ENCODE measurements at regions not wholly inside any gene's neighbourhood (a gene's known extent, or its start where the extent isn't known, plus 50 kb on each side); places are given as distances from the start of the nearest gene placed in this dataset.

DNA sequence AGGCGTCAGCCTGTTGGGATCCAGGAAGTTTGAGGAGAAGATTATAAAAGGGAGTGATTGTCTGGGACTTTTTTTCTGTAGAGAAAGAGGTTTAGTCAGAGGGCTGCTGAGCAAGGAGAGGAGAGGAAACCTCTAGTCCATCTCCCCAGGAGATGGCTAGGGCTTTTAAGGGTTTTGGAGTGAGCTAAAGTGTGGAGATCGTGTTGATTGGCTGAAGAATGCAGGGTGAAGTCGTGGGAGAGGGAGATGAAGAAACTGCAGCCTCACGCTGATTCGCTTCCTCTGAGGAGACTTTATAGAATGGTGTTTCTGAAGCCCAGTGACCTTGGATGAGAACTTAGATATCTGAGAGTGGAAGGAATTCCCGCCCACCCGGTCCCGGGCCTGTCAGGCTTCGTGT lies 193.7 kb upstream of the PWP1 start:
- no peak for ATAC-seq (replicated peaks in 6 of 8)
- Histone ChIP-seq H3K27ac (no peak overlapping the region), H3K4me1 (replicated peaks in 1 of 2) (no peaks in the 10 kb centered on the region), H3K4me3 (no peak overlapping the region)
- in situ Hi-C loops (cut with MboI; ENCODE audit: low pct_unique_long_range_greater_than_20kb in 2 of 9, low sequenced_read_pairs in 9 of 9, unreplicated experiment in 9 of 9): no loop called here
- 20 to 100% (median 83%) methylated on average over 1 to 7 of the region's 9 CpGs for WGBS, 10 experiments

DNA sequence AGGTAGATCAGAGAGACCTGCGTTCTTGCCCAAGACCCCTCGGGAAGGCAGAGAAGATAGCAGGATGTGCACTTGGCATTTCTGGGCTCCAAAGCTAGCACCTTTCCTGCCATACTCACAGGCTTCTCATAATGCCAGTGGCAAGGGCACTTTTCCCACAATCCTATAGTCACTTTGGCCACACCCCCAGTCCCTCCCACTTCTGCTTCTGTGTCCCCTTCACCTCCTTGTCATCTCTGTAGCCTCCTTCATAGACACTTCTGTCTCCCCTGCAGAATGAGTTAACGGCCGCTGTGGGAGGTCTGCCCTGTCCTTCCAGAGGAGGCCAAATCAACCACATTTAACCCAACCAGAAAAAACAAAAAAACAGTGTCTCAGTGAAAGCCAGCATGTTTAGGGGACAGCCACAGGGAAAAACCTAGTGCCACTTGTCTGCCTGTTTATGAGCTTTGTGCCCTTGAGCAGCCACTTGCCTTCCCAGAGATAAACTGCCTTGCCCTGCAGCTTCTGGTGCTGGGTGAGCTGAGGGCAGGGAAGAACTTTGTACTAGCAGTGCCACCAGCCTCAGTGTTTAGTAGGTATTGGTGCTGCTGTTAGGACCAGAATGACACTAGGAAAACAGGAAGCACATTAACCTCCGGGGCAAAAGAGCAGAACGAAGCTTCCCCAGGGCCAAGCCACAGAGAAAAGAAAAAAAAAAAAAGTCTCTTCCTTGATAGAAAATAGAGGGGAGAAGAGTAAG lies 193.0 kb upstream of the PWP1 start:
- in situ Hi-C loops (cut with MboI; ENCODE audit: low pct_unique_long_range_greater_than_20kb in 2 of 9, low sequenced_read_pairs in 9 of 9, unreplicated experiment in 9 of 9): no loop called here
- Histone ChIP-seq H3K4me1 (replicated peaks in 1 of 2) (no peaks in the 10 kb centered on the region), H3K27ac (no peak overlapping the region), H3K4me3 (no peak overlapping the region)
- WGBS, 10 experiments: 17 to 100% (median 70%) methylated on average over 1 to 4 of the region's 6 CpGs; no CpG with 5 or more reads in 3 of the 10 experiments
- ATAC-seq (replicated peaks in 6 of 8): no peak

- WGBS, 10 experiments: 33 to 100% (median 57%) methylated on average over 1 to 4 of the region's 4 CpGs; no CpG with 5 or more reads in 3 of the 10 experiments
- H3K27ac ChIP-seq: no peak overlapping the region
- H3K4me3 ChIP-seq: no peak overlapping the region
- no peak for ATAC-seq (replicated peaks in 6 of 8)
- H3K4me1 ChIP-seq (replicated peaks in 1 of 2): no peaks in the 10 kb centered on the region
- in situ Hi-C loops (cut with MboI; ENCODE audit: low pct_unique_long_range_greater_than_20kb in 2 of 9, low sequenced_read_pairs in 9 of 9, unreplicated experiment in 9 of 9): no loop called here
These were observed 192.5 kb upstream of the PWP1 start for GRCh38 chr12:107493135-107493494.

DNA sequence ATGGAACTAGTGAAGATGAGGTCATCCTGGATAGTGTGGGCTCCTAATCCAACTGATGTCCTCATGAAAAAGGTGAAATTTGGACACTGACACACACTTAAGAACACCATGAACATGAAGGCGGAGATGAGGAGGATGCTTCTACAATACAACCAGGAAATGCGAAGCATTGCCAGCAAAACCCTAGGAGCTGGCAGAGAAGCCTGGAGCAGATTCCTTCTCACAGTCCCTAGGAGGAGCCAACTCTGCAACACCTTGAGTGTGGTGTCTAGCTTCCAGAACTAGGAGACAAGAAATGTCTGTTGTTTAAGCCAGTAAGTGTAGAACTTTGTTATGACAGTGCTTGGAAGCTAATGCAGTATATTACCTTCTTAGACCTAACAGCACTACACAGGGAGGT lies 191.9 kb upstream of the PWP1 start:
- ATAC-seq (replicated peaks in 6 of 8): no peak
- Histone ChIP-seq H3K4me1 (replicated peaks in 1 of 2) (no peaks in the 10 kb centered on the region), H3K27ac (no peak overlapping the region), H3K4me3 (no peak overlapping the region)
- 40 to 100% (median 86%) methylated on average over 1 to 2 of the region's 2 CpGs; no CpG with 5 or more reads in 5 of the 10 experiments for WGBS, 10 experiments
- in situ Hi-C loops (cut with MboI; ENCODE audit: low pct_unique_long_range_greater_than_20kb in 2 of 9, low sequenced_read_pairs in 9 of 9, unreplicated experiment in 9 of 9): no loop called here

GRCh38 chr12:107494331-107494730 lies 191.3 kb upstream of the PWP1 start:
- ATAC-seq (replicated peaks in 6 of 8): no peak
- Histone ChIP-seq H3K4me3 (no peak overlapping the region), H3K27ac (no peak overlapping the region), H3K4me1 (replicated peaks in 1 of 2) (no peaks in the 10 kb centered on the region)
- in situ Hi-C loops (cut with MboI; ENCODE audit: low pct_unique_long_range_greater_than_20kb in 2 of 9, low sequenced_read_pairs in 9 of 9, unreplicated experiment in 9 of 9): no loop called here
- 55 to 100% (median 78%) methylated on average over 1 to 5 of the region's 5 CpGs; no CpG with 5 or more reads in 5 of the 10 experiments for WGBS, 10 experiments

GRCh38 chr12:107495604-107496003 lies 190.0 kb upstream of the PWP1 start:
- Histone ChIP-seq H3K4me3 (no peak overlapping the region), H3K4me1 (replicated peaks in 1 of 2) (no peaks in the 10 kb centered on the region), H3K27ac (no peak overlapping the region)
- ATAC-seq (replicated peaks in 6 of 8): no peak
- 75 to 100% (median 100%) methylated on average over 1 to 2 of the region's 2 CpGs; no CpG with 5 or more reads in 5 of the 10 experiments for WGBS, 10 experiments
- in situ Hi-C loops (cut with MboI; ENCODE audit: low pct_unique_long_range_greater_than_20kb in 2 of 9, low sequenced_read_pairs in 9 of 9, unreplicated experiment in 9 of 9): no loop called here

DNA sequence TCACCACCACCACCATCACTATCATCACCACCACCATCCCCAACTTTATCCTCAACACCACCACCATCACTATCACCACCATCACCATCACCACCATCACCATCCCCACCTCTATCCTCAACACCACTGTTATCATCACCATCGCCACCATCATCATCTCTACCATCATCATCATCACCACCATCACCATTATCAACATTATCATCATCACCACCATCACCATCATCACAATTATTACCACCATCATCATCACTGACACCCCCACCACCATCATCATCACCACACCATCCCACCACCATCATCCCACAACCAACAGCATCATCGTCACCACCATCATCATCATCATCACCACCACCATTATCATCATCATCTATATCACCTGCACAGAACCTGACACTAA lies 188.4 kb upstream of the PWP1 start:
- no peaks in the 10 kb centered on the region for H3K4me1 ChIP-seq (replicated peaks in 1 of 2)
- no peak for ATAC-seq (replicated peaks in 6 of 8)
- 60 to 100% (median 84%) methylated on average over 1 to 2 of the region's 2 CpGs; no CpG with 5 or more reads in 4 of the 10 experiments for WGBS, 10 experiments
- no peak overlapping the region for H3K27ac ChIP-seq
- in situ Hi-C loops (cut with MboI; ENCODE audit: low pct_unique_long_range_greater_than_20kb in 2 of 9, low sequenced_read_pairs in 9 of 9, unreplicated experiment in 9 of 9): no loop called here
- H3K4me3 ChIP-seq: no peak overlapping the region

- WGBS, 10 experiments: 47 to 100% (median 60%) methylated on average over 1 to 3 of the region's 6 CpGs; no CpG with 5 or more reads in 5 of the 10 experiments
- in situ Hi-C loops (cut with MboI; ENCODE audit: low pct_unique_long_range_greater_than_20kb in 2 of 9, low sequenced_read_pairs in 9 of 9, unreplicated experiment in 9 of 9): no loop called here
- no peak overlapping the region for H3K4me3 ChIP-seq
- ATAC-seq (replicated peaks in 6 of 8): no peak
- H3K27ac ChIP-seq: no peak overlapping the region
- peaks cover 0 to 3% of the 10 kb centered on the region in 2 donors for H3K4me1 ChIP-seq (replicated peaks in 1 of 2)
These were observed 185.3 kb upstream of the PWP1 start for GRCh38 chr12:107500307-107500706.

DNA sequence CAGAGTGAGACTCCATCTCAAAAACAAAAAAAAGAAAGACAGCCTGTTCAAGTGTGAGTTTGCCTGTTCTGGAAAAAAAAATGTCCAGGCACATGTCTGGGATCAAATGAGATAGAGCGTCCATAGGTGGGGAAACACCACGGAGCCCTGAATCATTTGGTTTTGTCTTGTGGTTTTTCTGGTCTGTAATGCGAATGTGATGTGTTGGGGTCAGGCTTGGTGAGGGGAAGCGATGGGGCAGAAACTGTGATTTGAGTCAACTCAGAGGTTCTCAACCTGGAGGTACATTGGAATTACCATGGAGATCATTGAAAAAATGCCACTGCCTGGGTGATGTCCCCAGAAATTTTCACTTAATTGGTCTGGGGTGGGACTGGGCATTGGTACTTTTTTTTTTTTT lies 183.9 kb upstream of the PWP1 start:
- no peak overlapping the region for H3K27ac ChIP-seq
- WGBS, 10 experiments: 71 to 93% (median 86%) methylated on average over 2 to 4 of the region's 4 CpGs; no CpG with 5 or more reads in 2 of the 10 experiments
- peaks cover 0 to 3% of the 10 kb centered on the region in 2 donors for H3K4me1 ChIP-seq (replicated peaks in 1 of 2)
- in situ Hi-C loops (cut with MboI; ENCODE audit: low pct_unique_long_range_greater_than_20kb in 2 of 9, low sequenced_read_pairs in 9 of 9, unreplicated experiment in 9 of 9): no loop called here
- H3K4me3 ChIP-seq: no peak overlapping the region
- ATAC-seq (replicated peaks in 6 of 8): no peak

DNA sequence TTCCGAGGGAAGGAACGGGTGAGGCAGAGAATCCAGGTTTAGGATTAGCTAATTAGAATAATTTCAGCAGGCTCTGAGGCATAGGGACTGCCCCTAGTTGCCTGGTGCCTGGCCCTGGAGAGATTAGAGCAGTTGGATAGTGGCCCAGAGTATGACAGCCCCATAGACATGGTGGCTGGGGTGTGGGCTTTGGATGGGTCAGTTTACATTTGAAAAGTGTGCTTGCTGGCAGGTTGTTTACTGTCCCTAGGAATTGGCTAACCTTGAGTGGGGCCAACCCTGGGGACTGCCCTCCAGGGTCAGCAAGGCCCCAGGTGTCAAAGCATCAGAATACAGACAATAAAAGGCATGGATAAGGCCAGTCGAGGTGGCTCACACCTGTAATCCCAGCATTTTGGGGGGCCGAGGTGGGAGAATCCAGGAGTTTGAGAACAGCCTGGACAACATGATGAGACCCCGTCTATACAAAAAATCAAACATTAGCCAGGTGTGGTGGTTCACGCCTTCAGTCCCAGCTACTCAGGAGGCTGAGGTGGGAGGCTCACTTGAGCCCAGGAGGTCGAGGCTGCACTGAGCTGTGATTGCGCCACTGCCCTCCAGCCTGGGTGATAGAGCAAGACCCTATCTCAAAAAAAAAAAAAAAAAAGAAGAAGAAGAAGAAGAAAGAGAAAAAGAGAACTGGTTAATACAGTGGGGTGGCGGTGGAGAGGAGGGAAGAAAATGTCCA lies 182.3 kb upstream of the PWP1 start:
- in situ Hi-C loops (cut with MboI; ENCODE audit: low pct_unique_long_range_greater_than_20kb in 2 of 9, low sequenced_read_pairs in 9 of 9, unreplicated experiment in 9 of 9): no loop called here
- Histone ChIP-seq H3K4me3 (no peak overlapping the region), H3K27ac (no peak overlapping the region), H3K4me1 (replicated peaks in 1 of 2) (peaks cover 0 to 3% of the 10 kb centered on the region in 2 donors)
- ATAC-seq (replicated peaks in 6 of 8): no peak
- WGBS, 10 experiments: 51 to 93% (median 82%) methylated on average over 2 to 7 of the region's 9 CpGs; no CpG with 5 or more reads in 1 of the 10 experiments

GRCh38 chr12:107503887-107504885 lies 181.4 kb upstream of the PWP1 start:
- Histone ChIP-seq H3K27ac (no peak overlapping the region), H3K4me1 (replicated peaks in 1 of 2) (peaks cover 0 to 3% of the 10 kb centered on the region in 2 donors), H3K4me3 (no peak overlapping the region)
- peak in 5 of 8 experiments; percentile 91 to 97 (median 96) for ATAC-seq (replicated peaks in 6 of 8)
- 0 to 88% (median 59%) methylated on average over 1 to 7 of the region's 7 CpGs for WGBS, 10 experiments
- in situ Hi-C loops (cut with MboI; ENCODE audit: low pct_unique_long_range_greater_than_20kb in 2 of 9, low sequenced_read_pairs in 9 of 9, unreplicated experiment in 9 of 9): no loop called here

DNA sequence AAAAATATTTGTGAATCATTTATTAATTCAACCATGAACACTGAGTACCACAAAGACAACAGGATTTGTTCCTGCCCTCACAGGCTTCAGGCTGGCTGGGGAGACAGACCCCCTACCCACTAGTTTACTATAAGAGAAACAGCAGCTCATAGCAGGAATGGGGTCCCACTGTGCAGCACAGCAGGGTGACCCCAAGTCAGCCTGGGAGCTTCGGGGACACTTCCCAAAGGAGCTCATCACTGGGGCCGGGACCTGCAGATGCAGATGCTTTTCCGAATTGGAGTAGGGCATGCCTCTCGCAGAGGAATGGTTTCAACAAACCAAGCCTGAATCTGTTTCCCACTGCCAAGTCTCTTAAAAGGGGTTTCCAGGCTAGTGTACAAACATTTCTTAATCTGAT lies 176.2 kb upstream of the PWP1 start:
- Histone ChIP-seq H3K27ac (no peak overlapping the region), H3K4me1 (replicated peaks in 1 of 2) (no peaks in the 10 kb centered on the region), H3K4me3 (no peak overlapping the region)
- 54 to 79% (median 60%) methylated on average over 2 to 4 of the region's 4 CpGs; no CpG with 5 or more reads in 7 of the 10 experiments for WGBS, 10 experiments
- ATAC-seq (replicated peaks in 6 of 8): no peak
- in situ Hi-C loops (cut with MboI; ENCODE audit: low pct_unique_long_range_greater_than_20kb in 2 of 9, low sequenced_read_pairs in 9 of 9, unreplicated experiment in 9 of 9): no loop called here

DNA sequence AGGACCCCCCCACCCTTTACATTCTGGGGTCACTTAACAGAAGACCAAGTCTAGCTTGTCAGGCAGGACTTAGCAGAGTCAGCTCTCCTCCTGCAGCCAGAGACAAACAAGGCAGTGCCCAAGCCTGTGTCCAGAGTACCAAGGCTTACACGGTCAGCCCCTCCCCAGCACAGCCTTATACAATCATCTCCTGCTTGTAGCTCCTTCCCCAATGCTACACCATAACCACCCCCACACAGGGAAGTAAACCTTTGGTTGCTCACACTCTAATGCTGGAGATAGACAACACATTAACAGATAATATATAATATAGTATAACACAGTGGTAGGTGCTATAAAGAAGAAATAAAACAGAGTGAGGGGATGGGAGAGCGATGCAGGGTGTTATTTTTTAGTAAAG lies 175.4 kb upstream of the PWP1 start:
- no peak for ATAC-seq (replicated peaks in 6 of 8)
- no peak overlapping the region for H3K4me3 ChIP-seq
- H3K27ac ChIP-seq: no peak overlapping the region
- WGBS, 10 experiments: 59 to 67% (median 61%) methylated on average over 1 to 2 of the region's 2 CpGs; no CpG with 5 or more reads in 6 of the 10 experiments
- H3K4me1 ChIP-seq (replicated peaks in 1 of 2): no peaks in the 10 kb centered on the region
- in situ Hi-C loops (cut with MboI; ENCODE audit: low pct_unique_long_range_greater_than_20kb in 2 of 9, low sequenced_read_pairs in 9 of 9, unreplicated experiment in 9 of 9): no loop called here
